ENCODE measurements at regions not wholly inside any gene's neighbourhood (a gene's known extent, or its start where the extent isn't known, plus 50 kb on each side); places are given as distances from the start of the nearest gene placed in this dataset.
A peak's percentile ranks its signal among the peaks of the same experiment; 100 is the strongest.

DNA sequence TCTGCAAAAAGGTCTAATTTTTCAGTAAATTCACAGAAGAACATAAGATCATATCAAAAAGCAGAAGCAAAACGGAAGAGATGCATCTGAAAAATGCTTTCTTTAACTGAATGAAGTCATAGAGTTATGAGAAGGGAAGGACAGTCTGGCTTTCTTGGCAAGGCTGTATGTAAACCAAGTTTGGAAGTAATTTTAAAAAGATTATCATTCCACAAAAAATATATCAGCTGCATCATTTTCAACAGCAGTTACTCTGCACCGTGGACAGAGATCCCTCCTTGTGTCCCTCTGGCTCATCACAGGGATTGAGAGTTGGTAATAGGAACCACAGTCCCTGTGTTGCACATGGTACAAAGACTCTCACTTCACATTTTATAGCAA lies 258.5 kb downstream of the HIVEP2 start:
- intact Hi-C loops (cut with micrococcal nuclease): no loop called here
- no peak for DNase-seq
- H3K9ac ChIP-seq (ENCODE audit: insufficient read depth, low read length, poor library complexity, severe bottlenecking): no peak overlapping the region

DNA sequence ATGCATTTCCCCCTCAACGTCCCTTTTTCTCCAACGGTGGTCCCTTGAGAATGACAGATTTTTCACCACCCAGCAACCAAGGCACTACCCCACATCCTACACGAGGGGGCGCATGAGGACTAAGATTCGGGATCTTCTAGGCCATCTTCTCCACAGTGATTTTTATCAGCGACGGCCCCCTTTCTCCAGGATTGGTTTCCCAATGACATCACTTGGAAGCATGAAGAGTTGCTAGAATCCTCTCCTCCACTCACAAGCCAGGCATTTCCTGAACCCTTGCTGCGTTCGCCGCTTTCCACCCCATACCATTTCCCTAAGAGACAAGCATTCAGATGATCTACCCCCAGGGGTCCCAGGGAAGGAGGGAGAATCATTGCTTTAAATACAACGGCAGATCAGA lies 252.0 kb downstream of the HIVEP2 start:
- TF ChIP-seq, protein P1, sequence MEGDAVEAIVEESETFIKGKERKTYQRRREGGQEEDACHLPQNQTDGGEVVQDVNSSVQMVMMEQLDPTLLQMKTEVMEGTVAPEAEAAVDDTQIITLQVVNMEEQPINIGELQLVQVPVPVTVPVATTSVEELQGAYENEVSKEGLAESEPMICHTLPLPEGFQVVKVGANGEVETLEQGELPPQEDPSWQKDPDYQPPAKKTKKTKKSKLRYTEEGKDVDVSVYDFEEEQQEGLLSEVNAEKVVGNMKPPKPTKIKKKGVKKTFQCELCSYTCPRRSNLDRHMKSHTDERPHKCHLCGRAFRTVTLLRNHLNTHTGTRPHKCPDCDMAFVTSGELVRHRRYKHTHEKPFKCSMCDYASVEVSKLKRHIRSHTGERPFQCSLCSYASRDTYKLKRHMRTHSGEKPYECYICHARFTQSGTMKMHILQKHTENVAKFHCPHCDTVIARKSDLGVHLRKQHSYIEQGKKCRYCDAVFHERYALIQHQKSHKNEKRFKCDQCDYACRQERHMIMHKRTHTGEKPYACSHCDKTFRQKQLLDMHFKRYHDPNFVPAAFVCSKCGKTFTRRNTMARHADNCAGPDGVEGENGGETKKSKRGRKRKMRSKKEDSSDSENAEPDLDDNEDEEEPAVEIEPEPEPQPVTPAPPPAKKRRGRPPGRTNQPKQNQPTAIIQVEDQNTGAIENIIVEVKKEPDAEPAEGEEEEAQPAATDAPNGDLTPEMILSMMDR (IDR thresholded peaks at IDR 0.05): peak; percentile 97
- Histone ChIP-seq H4K20me1 (ENCODE audit: insufficient read depth, low read length) (no peaks in the 10 kb centered on the region), H3K9me3 (replicated peaks in 1 of 2; ENCODE audit: control insufficient read depth in 1 of 2, insufficient read depth in 1 of 2, low read length in 2 of 2) (no peaks in the 10 kb centered on the region), H3K27ac (ENCODE audit: low read depth in 1 of 2, low read length in 2 of 2) (no peak overlapping the region), H3K4me3 (replicated peaks in 1 of 3; ENCODE audit: low read depth in 2 of 3, low read length in 3 of 3) (no peak overlapping the region), H3K9ac (ENCODE audit: insufficient read depth, low read length, poor library complexity, severe bottlenecking) (no peak overlapping the region), H3K79me2 (ENCODE audit: insufficient read depth, low read length) (no peaks in the 10 kb centered on the region), H3K4me2 (replicated peaks; ENCODE audit: extremely low read depth, low read length, poor library complexity, severe bottlenecking) (no peak overlapping the region), H3K36me3 (replicated peaks in 1 of 2; ENCODE audit: control insufficient read depth in 1 of 2, insufficient read depth in 2 of 2, low read length in 2 of 2) (no peaks in the 10 kb centered on the region), H3K4me1 (ENCODE audit: control insufficient read depth in 1 of 2, insufficient read depth in 2 of 2, low read length in 2 of 2) (peaks cover 11 to 13% of the 10 kb centered on the region in 2 donors), H3K27me3 (ENCODE audit: control insufficient read depth in 2 of 2, insufficient read depth in 2 of 2, low read length in 2 of 2) (no peaks in the 10 kb centered on the region), H2AFZ (ENCODE audit: insufficient read depth, low read depth, low read length, poor library complexity, severe bottlenecking) (no peak overlapping the region)
- H3K36me3 Mint-ChIP-seq: no peaks in the 10 kb centered on the region
- H3K27ac Mint-ChIP-seq: peak overlapping the region in 2 of 7 donors; percentile 6 to 37
- peaks cover 19% of the 10 kb centered on the region for H3K4me1 Mint-ChIP-seq
- H3K27me3 Mint-ChIP-seq (ENCODE audit: low read depth in 3 of 3): peaks cover 0 to 1% (median under 1%) of the 10 kb centered on the region in 3 donors
- no peak overlapping the region for H3K4me3 Mint-ChIP-seq
- WGBS (ENCODE audit: insufficient coverage): 0% methylated on average over 7 of the region's 11 CpGs
- DNase-seq: peak; percentile 41 to 59 (median 51)
- H3K9me3 Mint-ChIP-seq: no peaks in the 10 kb centered on the region
- intact Hi-C loops (cut with micrococcal nuclease): loop anchor here (5.0 to 10.0 kb wide), 3 partner anchors 252 to 734 kb away; partner anchors contain the start of gene HIVEP2 (in 1 of the 2)

More for the DNA sequence above, 258.5 kb downstream of the HIVEP2 start:
- no peak overlapping the region for H2AFZ ChIP-seq (ENCODE audit: insufficient read depth, low read depth, low read length, poor library complexity, severe bottlenecking)
- no peak overlapping the region for H3K4me3 ChIP-seq (replicated peaks in 1 of 3; ENCODE audit: low read depth in 2 of 3, low read length in 3 of 3)
- no CpG with 5 or more reads among the region's 2 CpGs for WGBS (ENCODE audit: insufficient coverage)
- H3K36me3 ChIP-seq (replicated peaks in 1 of 2; ENCODE audit: control insufficient read depth in 1 of 2, insufficient read depth in 2 of 2, low read length in 2 of 2): no peaks in the 10 kb centered on the region
- no peak overlapping the region for H3K4me3 Mint-ChIP-seq
- H3K4me1 ChIP-seq (ENCODE audit: control insufficient read depth in 1 of 2, insufficient read depth in 2 of 2, low read length in 2 of 2): no peaks in the 10 kb centered on the region
- H3K27me3 ChIP-seq (ENCODE audit: control insufficient read depth in 2 of 2, insufficient read depth in 2 of 2, low read length in 2 of 2): no peaks in the 10 kb centered on the region
- H3K79me2 ChIP-seq (ENCODE audit: insufficient read depth, low read length): no peaks in the 10 kb centered on the region
- H3K9me3 Mint-ChIP-seq: no peaks in the 10 kb centered on the region
- TF ChIP-seq, protein P1 (IDR thresholded peaks at IDR 0.05): no peak
- H4K20me1 ChIP-seq (ENCODE audit: insufficient read depth, low read length): no peaks in the 10 kb centered on the region
- H3K27me3 Mint-ChIP-seq (ENCODE audit: low read depth in 3 of 3): peaks cover 0 to 1% (median 0%) of the 10 kb centered on the region in 3 donors
- no peaks in the 10 kb centered on the region for H3K4me1 Mint-ChIP-seq
- H3K27ac ChIP-seq (ENCODE audit: low read depth in 1 of 2, low read length in 2 of 2): no peak overlapping the region
- H3K36me3 Mint-ChIP-seq: no peaks in the 10 kb centered on the region
- H3K9me3 ChIP-seq (replicated peaks in 1 of 2; ENCODE audit: control insufficient read depth in 1 of 2, insufficient read depth in 1 of 2, low read length in 2 of 2): no peaks in the 10 kb centered on the region
- H3K27ac Mint-ChIP-seq: no peak overlapping the region
- H3K4me2 ChIP-seq (replicated peaks; ENCODE audit: extremely low read depth, low read length, poor library complexity, severe bottlenecking): no peak overlapping the region

Data from CD14-positive monocyte (primary cell).